Activated CD8-positive, alpha-beta memory T cell treated with anti-CD3 and anti-CD28 coated beads, Interleukin-2, amount 50 U/mL, for 48 hours (primary cell): ENCODE measurements at regions not wholly inside any gene's neighbourhood (a gene's known extent, or its start where the extent isn't known, plus 50 kb on each side); places are given as distances from the start of the nearest gene placed in this dataset.
"Not testable (repeated sequence)": the region's sequence is repeated elsewhere in the genome, so short reads cannot be mapped to it uniquely, and the experiment has no call there.

Experiments used
- DNase-seq: peaks from one replicate; pipeline ENCODE4 v3.0.0-alpha.2; 2020

- no peak for DNase-seq
Observed at GRCh38 chr3:76442374-76442915, 597.5 kb upstream of the ROBO2 start.

- no peak for DNase-seq
Observed at GRCh38 chr3:76456322-76456721, 583.6 kb upstream of the ROBO2 start.

DNA sequence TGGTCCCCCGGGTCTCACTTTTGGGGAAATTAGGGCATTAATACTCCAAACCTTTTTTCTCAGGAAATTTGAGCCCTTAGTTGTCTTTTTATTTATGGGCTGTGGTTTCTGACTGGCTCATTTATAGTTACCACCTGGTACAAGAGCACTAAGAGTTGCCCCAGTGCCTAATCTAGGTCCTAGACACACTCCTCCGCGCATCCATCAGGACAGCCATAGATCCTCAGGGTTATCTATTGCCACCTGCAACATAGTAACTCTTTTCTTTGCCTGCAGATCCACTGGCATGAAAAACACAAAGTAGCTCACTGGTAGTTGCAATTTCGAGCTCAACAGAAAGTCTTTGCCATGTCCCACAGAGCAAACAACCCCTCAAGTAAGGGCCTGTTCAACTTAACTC is 576.4 kb upstream of the ROBO2 start:
- DNase-seq = no peak

GRCh38 chr3:76470285-76470684 is 569.6 kb upstream of the ROBO2 start:
- DNase-seq = no peak

GRCh38 chr3:76474632-76475031 is 565.3 kb upstream of the ROBO2 start:
- DNase-seq = no peak

- no peak for DNase-seq
Observed at GRCh38 chr3:76479161-76479650, 560.7 kb upstream of the ROBO2 start.

DNA sequence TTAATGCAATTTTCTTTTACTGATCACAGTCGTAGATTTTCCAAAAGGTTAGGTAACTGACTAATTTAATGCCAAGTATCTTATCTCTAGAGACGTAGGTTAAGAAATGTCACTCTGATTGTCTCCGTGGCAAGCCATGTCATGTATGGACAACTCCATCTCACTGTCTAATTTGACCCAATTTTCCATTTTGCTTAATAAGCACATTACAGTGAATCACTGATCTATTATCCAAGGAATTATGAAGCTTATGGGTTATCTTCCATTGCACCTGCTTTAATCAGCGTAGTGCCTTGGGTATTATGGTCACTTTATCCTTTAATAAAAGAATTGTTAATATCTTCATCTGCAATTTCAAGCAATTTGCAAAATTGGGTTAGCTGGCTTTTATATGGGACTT is 557.4 kb upstream of the ROBO2 start:
- DNase-seq = no peak

DNA sequence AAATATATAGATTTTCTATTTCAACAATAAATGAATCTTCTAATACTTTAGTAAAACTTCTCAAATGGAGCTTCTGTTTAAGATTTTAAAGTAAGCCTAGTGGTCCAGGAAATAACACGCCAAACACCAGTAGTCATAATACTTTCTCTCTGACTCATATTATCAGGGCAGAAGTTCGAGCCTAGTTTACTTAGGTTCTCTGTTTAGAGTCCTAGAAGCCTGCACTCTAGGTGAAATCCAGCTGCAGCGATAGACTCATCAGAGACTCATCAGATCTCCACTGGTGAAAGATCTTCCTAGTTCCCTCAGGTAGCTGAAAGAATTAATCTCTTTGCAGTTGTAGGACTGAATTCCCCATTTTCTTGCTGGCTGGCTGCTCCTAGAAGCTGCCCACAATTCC is 552.5 kb upstream of the ROBO2 start:
- no peak for DNase-seq

DNA sequence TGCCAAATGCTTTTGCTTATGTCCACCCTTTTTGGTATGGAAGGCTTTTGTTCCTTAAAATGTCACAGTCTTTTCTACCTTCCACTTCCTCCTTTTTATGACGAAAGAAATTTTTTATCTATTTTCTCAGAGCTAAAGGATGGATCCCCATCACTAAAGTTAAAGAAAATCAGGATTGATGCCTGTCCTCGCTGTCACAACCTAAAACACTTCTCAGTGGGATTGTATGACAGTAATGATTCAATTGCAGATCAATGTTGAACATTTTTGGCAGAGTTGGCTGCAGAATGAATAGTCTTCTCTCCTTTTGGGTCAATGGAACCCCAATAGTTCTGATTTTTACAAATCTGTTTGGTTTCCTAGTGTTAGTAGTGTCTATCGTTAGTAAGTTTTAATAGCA is 549.8 kb upstream of the ROBO2 start:
- no peak for DNase-seq

DNA sequence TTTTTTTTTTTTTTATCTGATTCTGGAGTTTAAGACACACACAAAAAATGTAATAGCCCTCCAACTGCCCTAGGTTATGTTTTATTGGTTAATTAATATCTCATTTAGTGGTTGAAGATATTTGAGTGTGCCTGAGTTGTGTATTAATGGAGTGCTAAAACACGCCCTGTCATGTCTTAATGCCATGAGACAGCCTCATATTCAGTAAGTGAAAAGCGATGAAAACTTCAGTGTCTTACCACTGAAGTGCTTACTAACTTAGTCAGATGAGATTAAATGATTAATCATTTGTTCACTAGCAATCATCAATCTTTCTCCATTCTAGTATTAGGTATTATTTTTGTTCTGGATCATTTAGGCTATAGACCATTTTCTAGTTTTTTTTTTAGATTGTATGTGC is 544.7 kb upstream of the ROBO2 start:
- no peak for DNase-seq

DNA sequence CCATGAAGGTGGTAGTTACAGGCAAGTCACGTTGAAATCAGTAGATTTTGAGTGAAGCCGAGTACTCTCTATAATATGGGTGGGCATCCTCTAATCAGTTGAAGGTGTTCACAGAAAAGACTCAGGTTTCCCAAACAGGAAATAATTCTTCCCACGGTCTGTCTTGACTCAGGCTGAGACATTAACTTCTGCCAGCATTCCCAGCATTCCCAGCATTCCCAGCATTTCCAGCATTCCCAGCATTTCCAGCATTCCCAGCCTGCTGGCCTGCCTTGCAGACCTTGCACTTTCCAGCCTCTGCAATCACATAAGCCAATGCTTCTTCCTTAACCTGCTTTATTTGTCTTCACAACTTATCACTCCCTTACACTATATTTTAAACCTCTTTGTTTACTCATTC is 542.3 kb upstream of the ROBO2 start:
- no peak for DNase-seq

- no peak for DNase-seq
Observed at GRCh38 chr3:76500746-76501275, 539.1 kb upstream of the ROBO2 start.

DNA sequence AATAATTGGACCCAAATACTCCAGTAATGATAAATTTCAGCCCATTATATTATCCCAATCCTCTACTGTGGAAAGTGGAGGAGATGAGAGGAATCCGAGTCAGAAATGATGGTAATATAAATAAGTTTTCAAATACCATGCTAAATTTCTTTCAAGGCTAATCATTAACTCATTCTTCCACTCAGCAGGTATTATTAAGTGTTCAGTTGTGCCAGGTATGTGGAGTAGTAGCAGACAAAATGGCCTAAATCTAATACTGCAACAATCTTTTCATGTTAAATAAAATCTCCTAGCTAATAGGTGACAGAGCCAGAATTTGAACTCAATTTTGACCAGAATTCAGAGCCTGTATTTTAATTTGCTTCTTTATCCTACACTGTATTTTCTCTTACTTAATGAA is 538.6 kb upstream of the ROBO2 start:
- no peak for DNase-seq

- DNase-seq = no peak
Observed at GRCh38 chr3:76502076-76502475, 537.8 kb upstream of the ROBO2 start.

- no peak for DNase-seq
Observed at GRCh38 chr3:76505202-76505845, 534.6 kb upstream of the ROBO2 start.

DNA sequence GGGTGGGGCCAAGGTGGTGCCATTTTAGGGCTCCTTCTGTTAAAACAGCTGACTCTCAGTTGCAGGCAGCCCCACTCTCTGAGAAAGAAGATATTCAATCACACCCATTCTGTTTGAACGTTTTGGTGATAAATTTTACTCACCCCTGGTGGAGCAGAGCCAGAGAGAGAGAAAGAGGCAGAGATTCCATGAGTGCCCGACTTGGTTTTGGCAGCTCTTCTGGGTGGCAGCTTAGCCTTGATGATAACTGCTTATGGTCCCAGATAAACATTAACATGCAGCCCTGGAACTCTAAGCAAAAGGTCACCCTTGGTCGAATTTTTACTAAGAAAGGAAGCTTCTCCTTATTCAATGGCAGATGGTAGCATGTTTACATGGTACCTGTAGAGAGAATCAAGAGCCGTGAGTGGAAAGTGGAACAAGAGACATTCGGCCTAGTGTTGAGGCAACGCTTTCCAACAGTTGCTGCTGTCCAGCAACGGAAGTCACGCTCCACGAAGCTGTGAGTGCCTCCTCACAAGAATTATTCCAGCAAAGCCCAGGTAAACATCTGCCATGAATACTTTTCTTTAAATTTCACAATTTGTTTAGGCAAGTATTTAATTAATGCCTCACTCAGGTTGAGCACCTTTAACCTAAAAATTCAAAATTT is 530.6 kb upstream of the ROBO2 start:
- no peak for DNase-seq

GRCh38 chr3:76514836-76515235 is 525.1 kb upstream of the ROBO2 start:
- DNase-seq = no peak

- no peak for DNase-seq
Observed at GRCh38 chr3:76523337-76523736, 516.6 kb upstream of the ROBO2 start.

DNA sequence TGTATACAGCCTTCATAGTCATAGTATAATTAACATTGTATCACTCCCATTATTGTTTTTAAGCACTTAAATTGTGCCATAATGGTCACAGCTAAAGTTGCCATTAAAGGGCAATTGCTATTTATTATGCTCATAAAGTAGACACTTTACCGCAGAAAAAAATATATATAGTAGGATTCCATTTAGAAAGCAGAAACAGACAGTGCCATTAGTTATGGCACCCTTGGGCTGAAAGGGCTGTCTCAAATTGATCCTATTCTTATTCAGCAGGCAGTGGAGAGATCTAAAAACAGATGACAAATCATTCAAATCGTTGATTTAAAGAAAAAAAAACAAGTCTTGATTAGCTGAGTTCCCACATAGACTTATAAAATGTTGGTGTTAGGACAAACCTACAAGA is 514.2 kb upstream of the ROBO2 start:
- DNase-seq = no peak

GRCh38 chr3:76527773-76528172 is 512.1 kb upstream of the ROBO2 start:
- no peak for DNase-seq

DNA sequence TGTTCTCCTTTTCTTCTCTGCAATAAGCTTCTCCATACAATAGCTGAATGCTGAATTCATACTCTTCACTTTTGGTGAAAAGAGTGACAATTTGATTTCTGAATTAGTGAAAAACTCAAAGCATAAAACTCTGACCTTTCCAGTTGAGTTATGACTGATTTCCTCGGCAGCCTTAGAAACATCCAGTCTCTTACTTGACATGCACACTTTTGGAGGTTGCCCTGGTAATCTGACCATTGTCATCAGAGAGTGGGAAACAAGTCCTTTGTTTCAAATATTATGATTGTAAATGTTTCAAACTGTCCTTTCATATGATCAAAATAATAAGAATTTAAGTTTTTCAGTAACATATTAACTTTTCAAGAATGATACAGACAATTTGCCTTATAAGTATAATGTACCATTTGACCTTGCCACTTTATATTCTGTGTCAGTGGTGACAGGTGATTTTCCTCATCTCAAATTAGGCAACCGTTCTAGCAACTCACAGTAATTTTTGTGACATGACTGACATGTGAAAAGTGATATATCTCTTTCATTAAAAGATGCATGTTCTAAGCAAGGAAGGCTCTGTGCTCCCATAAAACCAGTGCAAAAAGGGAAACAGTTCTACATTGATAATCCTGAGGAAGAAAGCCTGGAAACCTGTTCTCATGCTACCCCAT is 507.6 kb upstream of the ROBO2 start:
- DNase-seq = no peak

- DNase-seq = not testable (repeated sequence)
Observed at GRCh38 chr3:76533710-76534109, 506.2 kb upstream of the ROBO2 start.

- DNase-seq = not testable (repeated sequence)
Observed at GRCh38 chr3:76537857-76538256, 502.0 kb upstream of the ROBO2 start.

- no peak for DNase-seq
Observed at GRCh38 chr3:76547674-76548073, 492.2 kb upstream of the ROBO2 start.
